T-helper 2 cell treated with Interferon-gamma antibody and Interleukin-4, amounts not matched to agents 5 μg/mL and 100 μg/mL, for 36 hours (primary cell): ENCODE measurements at regions not wholly inside any gene's neighbourhood (a gene's known extent, or its start where the extent isn't known, plus 50 kb on each side); places are given as distances from the start of the nearest gene placed in this dataset.

ENCODE experiments used
- DNase-seq: peaks from one replicate; pipeline ENCODE4 v3.0.0; 2021; ENCODE audit warnings: low spot score
- H3K27ac Mint-ChIP-seq: one replicate; pipeline ENCODE4 v1.8.0; 2021; ENCODE audit warnings: mild to moderate bottlenecking, mixed read lengths
- H3K27me3 Mint-ChIP-seq: one replicate; pipeline ENCODE4 v1.8.0; 2021; ENCODE audit warnings: low read depth, mixed read lengths
- H3K36me3 Mint-ChIP-seq: one replicate; pipeline ENCODE4 v1.8.0; 2021; ENCODE audit warnings: low read depth, mixed read lengths
- H3K4me1 Mint-ChIP-seq: one replicate; pipeline ENCODE4 v1.8.0; 2021; ENCODE audit warnings: low read depth, mixed read lengths
- H3K4me3 Mint-ChIP-seq: one replicate; pipeline ENCODE4 v1.8.0; 2022; ENCODE audit warnings: mild to moderate bottlenecking, moderate library complexity, mixed read lengths
- H3K9me3 Mint-ChIP-seq: one replicate; pipeline ENCODE4 v1.8.0; 2021; ENCODE audit warnings: mixed read lengths

DNA sequence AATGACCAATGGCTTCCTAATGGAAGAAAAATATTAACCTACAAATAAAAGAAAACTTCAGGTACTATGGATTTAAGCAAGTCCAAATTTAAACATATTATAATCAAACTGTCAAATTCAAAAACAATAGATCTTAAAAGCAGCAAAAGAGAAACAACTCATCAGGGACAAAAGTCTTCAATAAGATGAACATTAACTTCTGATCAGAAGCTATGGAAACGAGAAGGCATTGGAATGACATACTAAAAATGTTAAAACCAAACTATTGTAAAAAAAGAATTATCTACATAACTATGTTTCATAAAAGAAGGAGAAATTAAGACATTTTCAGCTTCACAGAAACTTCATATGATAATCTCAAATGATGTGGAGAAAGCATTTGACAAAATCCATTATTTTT, 334.7 kb downstream of the ANKRD7 start:
- no peaks in the 10 kb centered on the region for H3K27me3 Mint-ChIP-seq
- no peak overlapping the region for H3K27ac Mint-ChIP-seq
- no peaks in the 10 kb centered on the region for H3K9me3 Mint-ChIP-seq
- H3K4me3 Mint-ChIP-seq = no peak overlapping the region
- no peaks in the 10 kb centered on the region for H3K4me1 Mint-ChIP-seq
- no peak for DNase-seq
- H3K36me3 Mint-ChIP-seq = no peaks in the 10 kb centered on the region

DNA sequence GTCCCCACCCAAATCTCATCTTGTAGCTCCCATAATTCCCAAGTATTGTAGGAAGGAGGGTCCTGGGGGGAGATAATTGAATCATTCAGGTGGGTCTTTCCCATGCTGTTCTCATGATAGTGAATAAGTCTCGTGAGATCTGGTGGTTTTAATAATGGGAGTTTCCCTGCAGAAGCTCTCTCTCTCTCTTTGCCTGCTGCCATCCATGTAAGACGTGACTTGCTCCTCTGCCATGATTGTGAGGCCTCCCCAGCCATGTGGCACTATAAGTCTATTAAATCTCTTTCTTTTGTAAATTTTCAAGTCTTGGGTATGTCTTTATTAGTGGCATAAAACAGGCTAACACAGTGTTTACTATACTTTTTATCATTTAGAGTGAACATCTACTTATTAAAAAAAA, 338.8 kb downstream of the ANKRD7 start:
- no peak overlapping the region for H3K4me3 Mint-ChIP-seq
- H3K4me1 Mint-ChIP-seq = no peaks in the 10 kb centered on the region
- no peaks in the 10 kb centered on the region for H3K36me3 Mint-ChIP-seq
- no peaks in the 10 kb centered on the region for H3K9me3 Mint-ChIP-seq
- H3K27ac Mint-ChIP-seq = no peak overlapping the region
- no peak for DNase-seq
- no peaks in the 10 kb centered on the region for H3K27me3 Mint-ChIP-seq

DNA sequence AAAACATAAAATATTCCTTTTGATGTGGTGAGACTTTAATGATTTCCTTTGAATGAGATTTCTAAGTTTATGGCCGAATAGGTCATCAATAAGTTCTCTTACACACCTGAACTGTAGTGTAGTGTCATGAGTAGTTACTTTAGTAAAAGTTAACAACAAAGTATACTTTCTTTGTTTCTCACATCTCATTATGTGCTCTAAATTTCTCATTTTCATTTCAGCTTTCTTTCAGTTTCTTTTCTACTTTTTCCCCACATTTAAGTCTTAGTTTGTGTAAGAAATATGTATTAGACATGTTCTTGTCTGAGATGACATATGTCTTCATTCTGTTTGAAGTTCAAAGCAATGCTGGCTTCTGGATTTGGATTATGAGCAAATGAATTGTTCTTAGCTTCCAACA, 348.1 kb downstream of the ANKRD7 start:
- DNase-seq = no peak
- no peaks in the 10 kb centered on the region for H3K36me3 Mint-ChIP-seq
- H3K9me3 Mint-ChIP-seq = no peaks in the 10 kb centered on the region
- H3K4me3 Mint-ChIP-seq = no peak overlapping the region
- H3K27ac Mint-ChIP-seq = no peak overlapping the region
- no peaks in the 10 kb centered on the region for H3K27me3 Mint-ChIP-seq
- no peaks in the 10 kb centered on the region for H3K4me1 Mint-ChIP-seq

DNA sequence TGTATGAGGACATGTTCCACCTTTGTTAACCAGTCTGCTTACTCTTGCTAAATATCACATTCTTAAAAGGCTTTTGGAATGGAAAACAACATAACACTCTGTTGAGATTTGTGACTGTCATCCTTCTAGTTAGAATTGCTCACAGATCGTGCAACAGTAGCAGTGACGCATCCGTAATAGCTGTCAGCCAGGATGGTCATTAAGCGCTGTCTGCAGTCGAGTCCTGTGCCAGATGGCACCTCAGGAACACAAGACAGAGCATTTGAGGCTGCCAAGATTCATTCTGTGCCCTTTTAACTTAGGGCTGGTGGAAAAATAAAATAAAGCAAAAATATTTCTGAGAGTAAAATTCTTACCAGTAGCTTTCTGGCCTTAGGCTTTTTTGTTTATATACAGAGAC, 348.6 kb downstream of the ANKRD7 start:
- no peak for DNase-seq
- no peak overlapping the region for H3K27ac Mint-ChIP-seq
- H3K4me3 Mint-ChIP-seq = no peak overlapping the region
- H3K36me3 Mint-ChIP-seq = no peaks in the 10 kb centered on the region
- no peaks in the 10 kb centered on the region for H3K4me1 Mint-ChIP-seq
- H3K27me3 Mint-ChIP-seq = no peaks in the 10 kb centered on the region
- no peaks in the 10 kb centered on the region for H3K9me3 Mint-ChIP-seq

DNA sequence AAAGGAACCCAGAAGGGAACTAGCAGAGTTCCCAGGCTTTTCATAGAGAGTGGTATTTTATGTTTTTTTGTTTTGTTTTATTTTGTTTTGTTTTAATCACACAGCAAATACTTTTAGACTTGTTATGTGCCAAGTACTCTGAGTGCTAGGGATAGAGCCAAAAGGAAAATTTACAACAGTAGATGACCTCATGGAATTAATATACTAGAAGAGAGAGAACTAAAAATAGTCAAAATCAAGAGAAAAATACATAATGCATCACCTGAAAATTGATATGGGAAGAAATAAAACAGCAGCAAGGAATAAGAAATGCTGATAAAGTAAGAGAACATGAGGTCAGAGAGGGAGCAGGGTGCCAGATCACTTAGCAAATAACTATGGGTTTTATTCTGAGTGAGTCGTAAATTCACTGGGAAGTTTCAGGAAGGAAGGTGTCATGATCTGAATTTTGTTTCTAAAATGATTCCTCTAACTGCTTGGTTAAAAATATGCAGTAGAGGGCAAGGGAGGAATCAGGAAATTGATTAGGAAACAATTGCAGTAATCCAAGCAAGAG, 351.0 kb downstream of the ANKRD7 start:
- Mint-ChIP-seq H3K4me3 (no peak overlapping the region), H3K36me3 (no peaks in the 10 kb centered on the region), H3K27me3 (no peaks in the 10 kb centered on the region), H3K27ac (no peak overlapping the region), H3K9me3 (no peaks in the 10 kb centered on the region), H3K4me1 (no peaks in the 10 kb centered on the region)
- no peak for DNase-seq

DNA sequence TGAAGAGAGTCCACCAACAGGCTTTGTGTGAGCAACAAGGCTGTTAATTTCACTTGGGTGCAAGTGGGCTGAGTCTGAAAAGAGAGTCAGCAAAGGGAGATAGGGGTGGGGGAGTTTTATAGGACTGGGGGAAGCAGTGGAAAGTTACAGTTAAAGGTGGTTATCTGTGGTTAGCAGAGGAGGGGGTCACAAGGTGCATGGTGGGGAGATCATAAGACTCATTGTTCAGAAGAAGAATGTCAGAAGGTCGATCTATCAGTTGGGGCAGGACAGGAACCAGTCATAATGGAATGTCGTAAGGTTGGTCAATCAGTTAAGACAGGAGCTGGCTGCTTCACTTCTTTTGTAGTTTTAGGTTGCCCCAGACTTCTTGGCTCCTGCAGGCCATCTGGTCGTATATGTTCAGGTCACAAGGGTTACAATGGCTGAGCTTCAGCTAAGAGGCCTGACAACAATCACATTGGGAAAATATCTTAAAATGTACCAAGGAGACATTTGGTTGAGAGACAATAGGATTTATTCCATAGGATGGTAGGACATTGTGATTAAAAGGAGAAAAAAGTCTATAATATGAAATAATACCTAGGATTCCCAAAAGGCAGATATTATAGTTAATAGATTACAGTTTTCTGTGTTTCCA, 356.4 kb downstream of the ANKRD7 start:
- no peak for DNase-seq
- no peaks in the 10 kb centered on the region for H3K36me3 Mint-ChIP-seq
- no peaks in the 10 kb centered on the region for H3K4me1 Mint-ChIP-seq
- no peaks in the 10 kb centered on the region for H3K27me3 Mint-ChIP-seq
- H3K9me3 Mint-ChIP-seq = peaks cover 3% of the 10 kb centered on the region
- H3K27ac Mint-ChIP-seq = no peak overlapping the region
- no peak overlapping the region for H3K4me3 Mint-ChIP-seq

DNA sequence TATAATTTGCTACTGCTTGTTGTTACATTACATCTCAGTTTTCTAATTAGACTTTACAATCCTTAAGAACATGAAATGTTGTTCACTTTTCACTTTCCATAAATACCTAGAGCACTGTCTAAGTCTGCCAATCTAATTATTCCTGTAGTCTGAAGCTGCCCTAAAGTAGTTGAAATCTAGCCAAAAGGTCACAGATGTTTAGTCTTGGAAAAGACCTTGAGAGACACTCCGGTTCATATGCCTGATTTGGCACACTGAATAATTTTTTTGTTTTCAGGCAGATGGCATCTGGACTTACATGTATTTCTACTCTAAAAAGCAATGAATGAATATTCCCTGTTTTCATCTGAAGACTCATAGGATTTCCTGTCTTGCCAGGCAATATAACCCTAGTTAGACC, 359.1 kb downstream of the ANKRD7 start:
- no peak for DNase-seq
- H3K9me3 Mint-ChIP-seq = peaks cover 16% of the 10 kb centered on the region
- H3K4me3 Mint-ChIP-seq = no peak overlapping the region
- H3K36me3 Mint-ChIP-seq = no peaks in the 10 kb centered on the region
- H3K27me3 Mint-ChIP-seq = no peaks in the 10 kb centered on the region
- no peaks in the 10 kb centered on the region for H3K4me1 Mint-ChIP-seq
- no peak overlapping the region for H3K27ac Mint-ChIP-seq

DNA sequence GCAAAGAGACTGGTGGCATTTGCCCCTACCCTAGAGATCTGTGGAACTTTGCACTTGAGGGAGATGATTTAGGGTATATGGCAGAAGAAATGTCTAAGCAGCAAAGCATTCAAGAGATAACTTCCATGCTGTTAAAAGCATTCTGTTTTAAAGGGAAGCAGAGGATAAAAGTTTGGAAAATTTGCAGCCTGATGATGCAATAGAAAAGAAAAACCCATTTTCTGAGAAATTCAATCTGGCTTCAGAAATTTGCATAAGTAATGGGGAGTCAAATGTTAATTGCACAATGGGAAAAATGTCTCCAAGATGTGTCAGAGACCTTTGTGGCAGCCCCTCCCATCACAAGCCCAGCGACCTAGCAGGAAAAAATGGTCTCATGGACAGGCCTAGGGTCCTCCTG, 361.7 kb downstream of the ANKRD7 start:
- H3K27me3 Mint-ChIP-seq = no peaks in the 10 kb centered on the region
- no peak overlapping the region for H3K4me3 Mint-ChIP-seq
- no peaks in the 10 kb centered on the region for H3K36me3 Mint-ChIP-seq

DNA sequence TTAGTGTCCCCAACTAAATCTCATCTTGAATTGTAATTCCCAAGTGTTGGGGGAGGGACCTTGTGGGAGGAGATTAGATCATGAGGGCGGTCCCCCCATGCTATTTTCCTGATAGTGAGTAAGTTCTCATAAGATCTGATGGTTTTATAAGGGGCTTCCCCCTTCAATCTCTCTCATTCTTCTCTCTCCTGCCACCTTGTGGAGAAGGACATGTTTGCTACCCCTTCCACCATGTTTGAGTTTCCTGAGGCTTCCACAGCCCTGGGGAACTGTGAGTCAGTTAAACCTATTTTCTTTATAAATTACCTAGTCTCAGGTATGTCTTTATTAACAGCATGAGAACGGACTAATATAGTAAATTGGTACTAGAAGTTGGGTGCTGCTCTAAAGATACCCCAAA, 365.6 kb downstream of the ANKRD7 start:
- Mint-ChIP-seq H3K36me3 (no peaks in the 10 kb centered on the region), H3K27me3 (no peaks in the 10 kb centered on the region), H3K27ac (no peak overlapping the region), H3K4me3 (no peak overlapping the region), H3K4me1 (no peaks in the 10 kb centered on the region), H3K9me3 (peaks cover 20% of the 10 kb centered on the region)
- DNase-seq = no peak

More for the DNA sequence above, 361.7 kb downstream of the ANKRD7 start:
- no peak for DNase-seq
- Mint-ChIP-seq H3K9me3 (peaks cover 20% of the 10 kb centered on the region), H3K4me1 (no peaks in the 10 kb centered on the region), H3K27ac (no peak overlapping the region)

DNA sequence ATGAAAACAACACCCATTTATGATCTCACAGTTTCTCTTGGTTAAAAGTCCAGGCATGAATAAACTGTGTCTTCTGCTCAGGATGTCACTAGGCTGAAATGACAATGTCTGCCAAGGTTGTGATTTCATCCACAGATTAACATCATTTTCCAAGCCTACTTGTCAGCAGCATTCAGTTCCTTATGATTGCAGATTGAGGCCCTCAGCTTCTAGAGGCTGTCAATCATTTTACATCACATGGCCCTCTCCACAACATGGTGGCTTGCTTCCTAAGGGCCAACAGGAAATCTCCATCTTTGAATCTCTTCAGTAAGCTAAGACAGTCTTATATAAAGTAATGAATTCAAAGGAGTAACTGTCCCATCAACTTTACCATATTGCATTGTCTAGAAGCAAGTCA, 377.6 kb downstream of the ANKRD7 start:
- Mint-ChIP-seq H3K4me1 (no peaks in the 10 kb centered on the region), H3K4me3 (no peak overlapping the region), H3K27me3 (no peaks in the 10 kb centered on the region), H3K9me3 (no peaks in the 10 kb centered on the region), H3K36me3 (no peaks in the 10 kb centered on the region), H3K27ac (no peak overlapping the region)
- no peak for DNase-seq

DNA sequence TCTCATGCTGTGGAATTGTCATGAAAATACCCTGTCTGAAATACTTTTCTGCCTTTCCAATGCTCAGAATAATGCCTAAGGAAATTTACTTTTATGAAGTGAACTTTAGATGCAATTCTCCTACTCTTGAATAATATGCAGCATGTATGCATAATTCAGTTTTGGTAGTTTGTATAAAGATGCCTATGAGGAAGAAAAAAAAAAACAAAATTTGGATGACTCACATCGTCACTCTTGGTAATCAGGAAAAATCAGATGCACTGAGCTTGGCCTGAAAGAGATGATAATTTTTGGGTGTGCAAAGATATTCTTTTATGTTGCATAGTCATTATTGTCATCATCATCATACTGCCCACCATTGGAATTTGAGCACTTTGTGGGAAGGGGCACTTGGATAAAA, 382.1 kb downstream of the ANKRD7 start:
- no peaks in the 10 kb centered on the region for H3K4me1 Mint-ChIP-seq
- H3K27me3 Mint-ChIP-seq = no peaks in the 10 kb centered on the region
- no peak for DNase-seq
- H3K27ac Mint-ChIP-seq = no peak overlapping the region
- no peak overlapping the region for H3K4me3 Mint-ChIP-seq
- no peaks in the 10 kb centered on the region for H3K9me3 Mint-ChIP-seq
- H3K36me3 Mint-ChIP-seq = no peaks in the 10 kb centered on the region

DNA sequence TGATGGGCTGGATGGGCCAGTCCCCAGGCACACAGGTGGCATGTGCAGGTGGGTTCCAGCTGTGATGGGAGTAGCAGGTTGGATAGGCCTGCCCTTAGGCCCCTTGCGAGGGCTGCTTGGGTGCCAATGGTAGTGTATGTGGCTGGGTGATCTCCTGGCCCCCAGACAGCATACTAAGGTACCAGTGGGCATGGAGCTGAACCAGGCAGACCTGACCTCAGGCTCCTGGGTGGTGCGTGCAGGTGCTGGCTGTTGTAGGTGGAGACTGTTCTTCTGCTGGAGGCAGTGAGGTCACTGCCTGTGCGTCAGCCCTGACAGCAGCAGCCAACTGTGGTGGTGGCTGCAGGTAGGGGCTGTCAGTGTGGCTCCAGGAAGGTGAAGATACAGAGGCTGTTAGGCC, 384.7 kb downstream of the ANKRD7 start:
- Mint-ChIP-seq H3K4me1 (no peaks in the 10 kb centered on the region), H3K4me3 (no peak overlapping the region), H3K27ac (no peak overlapping the region), H3K36me3 (no peaks in the 10 kb centered on the region), H3K27me3 (no peaks in the 10 kb centered on the region), H3K9me3 (no peaks in the 10 kb centered on the region)
- DNase-seq = no peak

DNA sequence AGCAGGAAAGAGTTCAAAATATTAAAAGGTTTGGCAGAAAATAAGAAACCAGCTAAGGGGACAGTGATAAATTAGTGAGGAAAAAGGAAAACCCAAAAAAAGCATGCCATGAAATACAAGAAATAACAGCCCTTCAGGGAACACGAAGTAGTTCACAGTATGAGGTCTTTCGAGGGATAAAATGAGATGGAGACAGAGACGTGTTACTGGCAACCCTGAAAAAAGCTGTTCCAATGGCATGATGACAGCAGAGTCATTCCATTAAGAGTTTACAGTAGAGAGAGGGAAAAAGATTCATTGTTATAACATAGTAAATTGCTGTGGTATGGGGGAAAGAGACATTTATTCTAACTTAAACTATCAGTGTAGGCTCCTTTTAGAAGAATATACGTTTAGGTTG, 391.2 kb downstream of the ANKRD7 start:
- H3K4me1 Mint-ChIP-seq = no peaks in the 10 kb centered on the region
- H3K36me3 Mint-ChIP-seq = no peaks in the 10 kb centered on the region
- H3K4me3 Mint-ChIP-seq = no peak overlapping the region

DNA sequence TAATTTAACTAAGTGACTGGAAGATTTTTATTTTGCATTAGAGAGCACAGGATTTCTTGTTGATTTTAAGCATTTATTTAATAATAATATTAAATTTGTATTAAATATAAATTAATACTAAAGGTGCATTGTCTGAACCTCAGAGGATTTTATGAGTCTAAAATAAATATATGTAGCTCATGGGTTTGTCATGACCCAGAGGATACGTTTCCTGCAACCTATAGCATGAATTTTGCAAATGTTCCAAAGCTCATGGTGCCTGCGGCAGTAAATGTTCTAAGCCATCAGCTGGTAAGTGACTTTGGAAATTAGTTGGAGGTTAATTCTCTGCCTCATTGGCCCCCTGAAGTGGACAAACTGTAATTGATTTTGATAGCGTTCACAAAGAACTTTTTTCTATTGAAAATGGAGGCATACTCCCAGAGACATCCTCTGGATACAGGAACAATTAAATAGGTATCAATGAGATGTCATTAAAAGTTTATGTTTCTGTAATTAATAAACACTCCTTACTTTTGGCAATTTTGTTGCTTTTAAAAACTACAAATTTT, 397.4 kb downstream of the ANKRD7 start:
- Mint-ChIP-seq H3K9me3 (peaks cover under 1% of the 10 kb centered on the region), H3K4me3 (no peak overlapping the region), H3K27ac (no peak overlapping the region), H3K27me3 (no peaks in the 10 kb centered on the region), H3K36me3 (no peaks in the 10 kb centered on the region), H3K4me1 (no peaks in the 10 kb centered on the region)
- DNase-seq = no peak

More for the DNA sequence above, 391.2 kb downstream of the ANKRD7 start:
- Mint-ChIP-seq H3K27ac (no peak overlapping the region), H3K27me3 (no peaks in the 10 kb centered on the region), H3K9me3 (no peaks in the 10 kb centered on the region)
- no peak for DNase-seq

DNA sequence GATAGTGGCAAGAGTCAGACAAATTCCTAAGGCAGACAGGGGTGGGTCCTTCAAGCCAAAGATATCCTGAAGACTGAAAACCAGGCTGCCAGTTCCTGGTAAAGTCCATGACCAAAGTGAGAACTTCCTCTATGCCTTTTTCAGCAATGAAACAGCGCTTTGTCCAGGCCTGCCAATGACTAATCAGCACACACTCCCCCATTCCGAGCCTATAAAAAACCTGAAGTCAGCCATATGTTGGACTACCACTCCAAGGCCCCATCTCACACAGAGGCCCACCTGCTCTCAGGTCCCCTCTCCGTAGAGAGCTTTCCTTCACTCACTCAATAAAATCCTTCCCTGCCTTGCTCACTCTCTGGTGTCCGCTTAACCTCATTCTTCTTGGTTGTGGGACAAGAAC, 402.2 kb downstream of the ANKRD7 start:
- no peaks in the 10 kb centered on the region for H3K27me3 Mint-ChIP-seq

More for the DNA sequence above, 402.2 kb downstream of the ANKRD7 start:
- DNase-seq = no peak
- no peaks in the 10 kb centered on the region for H3K36me3 Mint-ChIP-seq
- no peaks in the 10 kb centered on the region for H3K4me1 Mint-ChIP-seq
- peaks cover 4% of the 10 kb centered on the region for H3K9me3 Mint-ChIP-seq
- H3K4me3 Mint-ChIP-seq = no peak overlapping the region
- H3K27ac Mint-ChIP-seq = no peak overlapping the region
